NCI-H2227 (cell line): ENCODE measurements at regions not wholly inside any gene's neighbourhood (a gene's known extent, or its start where the extent isn't known, plus 50 kb on each side); places are given as distances from the start of the nearest gene placed in this dataset.

ENCODE experiments used
- DNase-seq: peaks from one replicate; lab custom pipeline; 2025; ENCODE audit not compliant: unreplicated experiment; lab: John Stamatoyannopoulos, UW

DNA sequence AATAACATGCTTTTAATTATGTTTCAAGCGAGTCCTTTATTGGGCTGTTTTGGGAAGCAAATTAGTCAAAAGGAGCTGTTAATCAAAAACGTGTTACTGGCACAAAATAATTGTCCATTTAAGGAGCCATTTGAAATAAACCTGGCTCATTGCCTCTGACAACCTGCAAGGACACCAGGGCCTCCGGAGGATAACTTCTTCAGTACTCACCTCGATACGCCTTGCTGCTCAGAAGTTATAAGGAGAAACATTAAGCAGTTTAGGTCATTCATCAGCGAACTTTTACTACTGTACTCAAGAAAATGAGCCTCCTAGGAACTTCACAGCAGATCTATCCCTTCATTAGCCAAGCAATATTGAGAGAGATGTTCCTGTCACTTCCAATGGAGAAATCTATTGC lies 1579.2 kb upstream of the ACVR2A start:
- no peak for DNase-seq

DNA sequence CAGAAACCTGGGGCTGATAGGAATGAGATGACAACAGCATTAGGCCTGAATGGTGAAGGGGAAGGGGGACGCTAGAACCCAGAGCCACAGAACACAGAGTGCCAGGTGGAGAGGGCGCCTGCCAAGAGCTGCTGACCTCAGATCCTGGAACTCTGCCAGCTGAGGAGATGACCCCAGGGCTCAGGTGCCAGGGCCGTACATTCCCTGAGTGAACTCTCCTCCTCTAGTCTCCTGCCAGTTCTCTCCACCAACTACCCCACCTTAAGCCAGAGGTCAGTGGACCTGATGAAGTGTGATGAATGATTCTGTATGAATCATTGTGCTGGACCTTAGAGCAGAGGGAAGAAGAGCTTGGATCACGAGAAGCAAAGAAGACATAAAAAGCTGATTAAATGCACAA lies 1582.2 kb upstream of the ACVR2A start:
- no peak for DNase-seq

- no peak for DNase-seq
Observed at GRCh38 chr2:146260551-146260950, 1584.3 kb upstream of the ACVR2A start.

DNA sequence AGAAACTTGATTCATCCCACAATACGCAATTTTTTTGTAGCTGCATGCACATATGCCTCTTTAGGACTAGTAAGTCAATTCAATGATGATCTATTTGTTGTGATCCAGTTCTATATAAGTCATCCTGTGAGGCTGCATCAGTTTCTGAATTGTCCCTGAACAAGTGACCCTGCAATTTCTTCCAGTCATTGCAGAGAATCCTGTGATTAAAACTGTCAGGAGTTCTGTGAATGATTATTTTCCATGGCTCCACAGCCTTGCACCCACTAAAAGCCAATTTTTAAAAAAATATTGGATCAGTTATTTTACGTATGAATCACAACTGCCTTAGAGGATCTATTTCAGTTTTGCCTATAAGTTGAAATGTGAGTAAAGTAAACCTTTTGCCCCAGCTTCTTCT lies 1585.0 kb upstream of the ACVR2A start:
- no peak for DNase-seq

GRCh38 chr2:146258071-146258470 lies 1586.8 kb upstream of the ACVR2A start:
- DNase-seq = no peak

- DNase-seq = no peak
Observed at GRCh38 chr2:146252119-146252518, 1592.7 kb upstream of the ACVR2A start.

DNA sequence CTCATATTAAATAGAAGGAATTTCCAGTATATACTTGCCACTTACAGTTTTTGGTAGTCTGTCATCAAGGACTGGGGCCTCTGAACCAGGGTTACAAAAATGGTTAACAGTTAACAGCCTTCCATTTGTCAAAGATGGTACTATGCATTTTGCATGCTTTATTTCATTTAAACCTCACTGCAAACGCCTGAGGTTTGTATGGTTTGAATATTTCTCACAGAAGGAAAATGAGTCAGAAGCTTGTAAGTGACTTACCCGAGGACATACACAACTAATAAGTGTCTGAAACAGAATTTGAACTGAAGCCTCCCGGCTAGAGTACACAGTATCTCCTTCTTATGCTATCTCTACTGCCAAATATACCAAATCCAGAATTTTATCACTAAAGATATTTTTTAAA lies 1593.5 kb upstream of the ACVR2A start:
- no peak for DNase-seq

DNA sequence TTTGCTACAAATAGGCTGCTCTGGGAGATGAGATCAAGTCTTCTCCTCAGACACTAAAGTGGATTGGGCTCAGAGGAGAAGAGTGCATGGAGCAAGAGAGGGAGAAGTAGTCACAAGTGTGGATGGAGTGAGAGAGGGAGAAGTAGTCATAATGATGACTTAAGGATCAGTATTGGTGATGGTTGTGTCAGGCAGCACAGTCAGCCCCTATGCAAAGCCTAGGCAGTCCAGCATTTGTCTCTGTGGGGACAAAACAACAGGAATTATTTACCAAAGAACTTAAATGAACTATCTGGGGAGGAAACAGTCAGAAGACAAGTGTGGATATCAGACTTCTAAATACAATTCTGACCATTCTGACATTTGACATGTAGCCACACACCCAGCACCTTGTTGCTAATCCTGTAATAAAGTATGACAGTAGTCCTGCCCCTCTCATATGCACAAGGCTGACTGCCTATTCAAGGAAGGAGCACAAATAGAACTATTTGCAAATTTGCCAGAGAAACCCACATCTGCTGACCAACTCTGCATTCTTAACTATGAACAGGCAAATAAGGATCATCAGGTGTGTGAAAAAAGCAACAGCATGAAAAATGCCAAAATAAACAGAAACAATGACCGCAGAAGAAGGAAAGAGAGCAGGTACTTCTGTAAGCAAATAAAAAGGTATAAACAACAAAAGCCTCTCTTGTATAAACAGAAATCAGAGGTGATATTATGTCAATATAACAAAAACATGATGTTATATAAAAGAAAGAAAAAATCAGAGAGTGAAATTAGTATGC lies 1597.9 kb upstream of the ACVR2A start:
- DNase-seq = no peak

- no peak for DNase-seq
Observed at GRCh38 chr2:146246002-146246735, 1598.7 kb upstream of the ACVR2A start.

DNA sequence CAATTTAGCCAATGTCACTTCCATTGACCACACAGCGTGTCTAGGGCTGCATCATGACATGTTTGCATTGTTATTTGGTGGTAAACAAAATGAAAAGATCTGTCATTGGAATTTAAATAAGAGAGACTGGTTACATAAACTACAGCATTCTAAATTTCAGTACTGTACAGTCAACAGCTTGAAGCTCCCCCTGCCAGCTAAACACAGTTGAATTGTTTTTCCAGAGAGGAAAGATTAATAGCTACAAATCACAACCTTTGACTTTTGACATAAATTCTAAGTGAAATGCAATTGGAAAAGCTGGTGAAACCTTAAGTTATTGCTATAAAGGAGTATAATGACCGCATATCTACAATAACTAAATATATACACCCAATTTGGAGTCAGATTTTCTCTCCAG lies 1600.0 kb upstream of the ACVR2A start:
- DNase-seq = no peak

DNA sequence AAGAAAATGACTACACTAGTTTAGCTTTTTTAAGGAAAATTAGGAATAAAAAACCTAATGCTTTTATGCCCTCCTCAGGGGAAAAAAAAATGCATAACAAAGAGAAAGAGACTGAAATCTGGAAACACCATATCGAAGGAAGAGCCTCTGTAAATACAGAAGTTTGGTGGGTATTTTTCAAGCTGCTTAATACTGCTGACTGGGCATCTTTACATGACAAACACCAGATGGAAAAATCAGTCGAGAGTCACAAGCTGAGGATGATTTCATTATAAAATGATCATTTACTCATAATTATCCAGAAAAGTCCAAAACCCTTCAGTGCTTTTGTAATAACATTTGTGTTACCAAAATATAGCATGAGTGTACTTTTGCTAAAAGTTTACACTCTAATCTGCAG lies 1600.7 kb upstream of the ACVR2A start:
- no peak for DNase-seq

- DNase-seq = no peak
Observed at GRCh38 chr2:146241023-146241422, 1603.8 kb upstream of the ACVR2A start.

DNA sequence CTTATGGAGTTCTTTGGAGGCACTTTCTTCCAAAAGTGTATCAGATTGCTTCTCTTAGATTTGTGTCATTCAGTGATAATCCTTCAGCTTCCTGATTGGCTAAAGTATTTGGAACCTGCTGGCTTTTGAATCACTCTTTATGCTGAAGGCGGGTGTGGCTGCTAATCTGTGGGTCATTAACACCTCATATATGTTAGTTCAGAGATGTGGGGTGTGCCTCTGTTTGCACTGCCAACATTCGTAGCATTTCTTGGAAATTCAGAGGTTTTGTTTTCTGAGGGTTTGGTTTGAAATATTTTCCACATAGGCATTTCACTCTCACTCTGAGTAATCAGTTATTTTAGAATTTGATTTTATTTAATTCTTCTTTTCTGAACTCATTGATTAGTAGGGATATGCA lies 1604.4 kb upstream of the ACVR2A start:
- DNase-seq = no peak

GRCh38 chr2:146239392-146240135 lies 1605.3 kb upstream of the ACVR2A start:
- DNase-seq = no peak

DNA sequence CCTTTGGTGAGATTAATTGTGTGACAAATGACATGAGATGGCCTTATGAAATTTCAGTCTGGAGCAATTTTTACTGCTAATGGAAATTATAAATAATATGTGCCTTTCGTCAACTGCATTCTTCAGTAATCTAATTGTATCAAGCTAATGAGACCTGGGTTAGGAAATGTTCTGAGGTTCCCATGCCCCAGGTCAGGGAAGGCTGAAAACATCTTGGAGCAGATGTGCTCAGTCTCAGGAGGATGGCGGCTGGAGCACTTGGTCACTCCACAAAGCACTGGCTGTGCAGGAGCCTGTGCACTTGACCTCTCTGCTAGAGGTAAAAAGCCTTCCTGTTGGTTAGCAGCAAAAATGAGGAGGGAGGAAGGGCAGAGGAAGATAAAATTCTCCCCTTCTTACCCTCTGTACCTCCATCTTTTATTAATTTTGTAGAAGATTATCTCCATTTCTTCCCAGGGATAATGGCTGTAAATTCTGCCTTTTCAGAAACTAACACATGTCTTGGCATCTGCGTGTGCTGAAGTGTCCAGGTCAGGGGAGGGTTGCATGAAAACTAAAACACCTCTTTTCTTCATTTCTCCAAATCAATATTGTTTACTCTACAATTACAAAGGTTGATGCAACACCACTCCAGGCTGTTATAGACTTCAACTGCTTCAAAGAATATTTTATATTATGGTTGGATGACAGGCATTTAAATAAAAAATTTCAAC lies 1606.4 kb upstream of the ACVR2A start:
- DNase-seq = no peak

- no peak for DNase-seq
Observed at GRCh38 chr2:146235158-146235557, 1609.7 kb upstream of the ACVR2A start.

GRCh38 chr2:146229508-146230155 lies 1615.2 kb upstream of the ACVR2A start:
- DNase-seq = no peak

GRCh38 chr2:146228466-146229058 lies 1616.3 kb upstream of the ACVR2A start:
- DNase-seq = no peak

DNA sequence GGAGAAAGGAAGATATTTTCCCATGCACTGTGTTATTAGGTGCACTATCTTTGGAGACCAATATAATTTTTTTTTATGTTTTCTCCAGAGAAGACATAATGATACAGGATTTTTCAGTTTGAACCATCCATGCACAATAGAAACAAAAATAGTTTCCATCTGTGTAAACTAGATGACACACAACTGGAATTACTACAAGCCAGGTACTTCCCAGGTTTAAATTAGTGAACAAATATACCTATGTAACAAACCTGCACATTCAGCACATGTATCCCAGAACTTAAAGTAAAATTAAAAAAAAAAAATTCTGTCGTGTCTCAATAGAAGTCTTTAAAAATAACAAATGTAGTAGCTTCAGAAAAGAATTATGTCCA lies 1616.8 kb upstream of the ACVR2A start:
- DNase-seq = no peak
